ENCODE measurements at regions not wholly inside any gene's neighbourhood (a gene's known extent, or its start where the extent isn't known, plus 50 kb on each side); places are given as distances from the start of the nearest gene placed in this dataset.

DNA sequence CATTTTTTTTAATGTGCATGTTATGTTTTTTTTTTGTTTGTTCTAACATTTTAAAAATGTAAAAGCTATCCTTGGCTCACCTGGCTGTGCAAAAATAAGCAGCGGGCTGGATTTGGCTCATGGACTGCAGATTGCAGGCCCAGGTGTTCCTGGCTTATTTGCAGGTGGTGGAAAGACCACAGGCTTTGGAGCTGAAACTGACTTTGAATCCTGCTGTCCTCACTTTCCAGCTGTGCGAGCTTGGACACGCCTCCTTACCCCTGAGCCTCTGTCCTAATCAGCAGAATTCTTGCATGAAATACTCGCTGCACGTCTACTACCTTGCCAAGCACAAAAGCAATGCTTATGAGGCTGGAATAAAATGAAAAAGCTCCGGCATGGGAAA, 188.7 kb upstream of the TPM1 start:
- TF ChIP-seq, protein P1, sequence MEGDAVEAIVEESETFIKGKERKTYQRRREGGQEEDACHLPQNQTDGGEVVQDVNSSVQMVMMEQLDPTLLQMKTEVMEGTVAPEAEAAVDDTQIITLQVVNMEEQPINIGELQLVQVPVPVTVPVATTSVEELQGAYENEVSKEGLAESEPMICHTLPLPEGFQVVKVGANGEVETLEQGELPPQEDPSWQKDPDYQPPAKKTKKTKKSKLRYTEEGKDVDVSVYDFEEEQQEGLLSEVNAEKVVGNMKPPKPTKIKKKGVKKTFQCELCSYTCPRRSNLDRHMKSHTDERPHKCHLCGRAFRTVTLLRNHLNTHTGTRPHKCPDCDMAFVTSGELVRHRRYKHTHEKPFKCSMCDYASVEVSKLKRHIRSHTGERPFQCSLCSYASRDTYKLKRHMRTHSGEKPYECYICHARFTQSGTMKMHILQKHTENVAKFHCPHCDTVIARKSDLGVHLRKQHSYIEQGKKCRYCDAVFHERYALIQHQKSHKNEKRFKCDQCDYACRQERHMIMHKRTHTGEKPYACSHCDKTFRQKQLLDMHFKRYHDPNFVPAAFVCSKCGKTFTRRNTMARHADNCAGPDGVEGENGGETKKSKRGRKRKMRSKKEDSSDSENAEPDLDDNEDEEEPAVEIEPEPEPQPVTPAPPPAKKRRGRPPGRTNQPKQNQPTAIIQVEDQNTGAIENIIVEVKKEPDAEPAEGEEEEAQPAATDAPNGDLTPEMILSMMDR (conservative IDR thresholded peaks at IDR 0.05 in 1 of 2, IDR thresholded peaks at IDR 0.05 in 1 of 2; ENCODE audit: low read depth in 1 of 2, low read length in 2 of 2), result no peak
- TF ChIP-seq EZH2 (IDR thresholded peaks at IDR 0.05; ENCODE audit: low read length, missing control alignments), result no peak

All from fibroblast of lung (primary cell).